BE2C (cell line): ENCODE measurements at regions not wholly inside any gene's neighbourhood (a gene's known extent, or its start where the extent isn't known, plus 50 kb on each side); places are given as distances from the start of the nearest gene placed in this dataset.

Experiments used
- DNase-seq: peaks from one replicate; pipeline ENCODE4 v3.0.0-alpha.2; 2020
- H3K27me3 ChIP-seq: fragments of 250-450 bp; sonication (Bioruptor Pico); 2 replicates; pipeline ENCODE4 v1.5.1; 2020; ENCODE audit warnings: mild to moderate bottlenecking
- H3K36me3 ChIP-seq: fragments of 250-450 bp; sonication (Bioruptor Pico); 2 replicates; pipeline ENCODE4 v1.5.1; 2020; ENCODE audit warnings: mild to moderate bottlenecking
- H3K4me1 ChIP-seq: fragments of 250-450 bp; sonication (Bioruptor Pico); 2 replicates; pipeline ENCODE4 v1.5.1; 2020
- H3K4me3 ChIP-seq: 2 replicates; pipeline ENCODE4 v1.5.1; 2011; ENCODE audit warnings: low read depth, low read length
- H3K9me3 ChIP-seq: fragments of 250-450 bp; sonication (Bioruptor Pico); 2 replicates; pipeline ENCODE4 v1.5.1; 2020
- TF ChIP-seq, protein P1 (sequence below): IDR thresholded peaks from 2 replicates; pipeline ENCODE4 v1.5.1; 2012; ENCODE audit warnings: mild to moderate bottlenecking, low read depth, low read length

- Histone ChIP-seq H3K27me3 (no peaks in the 10 kb centered on the region), H3K4me1 (no peaks in the 10 kb centered on the region), H3K36me3 (no peaks in the 10 kb centered on the region), H3K4me3 (no peak overlapping the region), H3K9me3 (no peaks in the 10 kb centered on the region)
- TF ChIP-seq, protein P1, sequence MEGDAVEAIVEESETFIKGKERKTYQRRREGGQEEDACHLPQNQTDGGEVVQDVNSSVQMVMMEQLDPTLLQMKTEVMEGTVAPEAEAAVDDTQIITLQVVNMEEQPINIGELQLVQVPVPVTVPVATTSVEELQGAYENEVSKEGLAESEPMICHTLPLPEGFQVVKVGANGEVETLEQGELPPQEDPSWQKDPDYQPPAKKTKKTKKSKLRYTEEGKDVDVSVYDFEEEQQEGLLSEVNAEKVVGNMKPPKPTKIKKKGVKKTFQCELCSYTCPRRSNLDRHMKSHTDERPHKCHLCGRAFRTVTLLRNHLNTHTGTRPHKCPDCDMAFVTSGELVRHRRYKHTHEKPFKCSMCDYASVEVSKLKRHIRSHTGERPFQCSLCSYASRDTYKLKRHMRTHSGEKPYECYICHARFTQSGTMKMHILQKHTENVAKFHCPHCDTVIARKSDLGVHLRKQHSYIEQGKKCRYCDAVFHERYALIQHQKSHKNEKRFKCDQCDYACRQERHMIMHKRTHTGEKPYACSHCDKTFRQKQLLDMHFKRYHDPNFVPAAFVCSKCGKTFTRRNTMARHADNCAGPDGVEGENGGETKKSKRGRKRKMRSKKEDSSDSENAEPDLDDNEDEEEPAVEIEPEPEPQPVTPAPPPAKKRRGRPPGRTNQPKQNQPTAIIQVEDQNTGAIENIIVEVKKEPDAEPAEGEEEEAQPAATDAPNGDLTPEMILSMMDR, result no peak
- DNase-seq, result no peak
These were observed 103.7 kb upstream of the IFNG-AS1 start for GRCh38 chr12:67885375-67886169.

- no peak for DNase-seq
- TF ChIP-seq, protein P1, result no peak
These were observed 102.2 kb upstream of the IFNG-AS1 start for GRCh38 chr12:67887065-67887464.

DNA sequence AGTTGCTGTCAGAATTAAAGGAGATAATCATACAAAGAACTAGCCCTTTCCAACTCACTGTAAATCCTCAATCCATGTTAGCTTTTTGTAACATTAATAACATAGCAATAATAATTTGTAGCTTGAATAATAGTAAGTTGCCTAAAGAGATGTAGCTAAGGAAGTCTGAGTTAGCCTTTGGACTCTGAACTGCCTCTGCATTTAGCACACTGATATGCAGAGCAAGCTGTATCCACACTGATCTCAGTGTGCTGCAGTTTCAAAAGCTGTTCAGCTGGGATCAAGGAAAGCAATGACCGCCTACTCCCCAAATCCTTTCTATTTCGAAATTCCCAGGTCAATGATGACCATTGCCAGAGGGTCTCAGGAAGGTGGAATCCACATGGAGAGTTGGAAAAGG is 99.3 kb upstream of the IFNG-AS1 start:
- TF ChIP-seq, protein P1, result no peak
- Histone ChIP-seq H3K4me3 (no peak overlapping the region), H3K9me3 (no peaks in the 10 kb centered on the region), H3K27me3 (no peaks in the 10 kb centered on the region), H3K36me3 (no peaks in the 10 kb centered on the region), H3K4me1 (no peaks in the 10 kb centered on the region)
- no peak for DNase-seq

More at GRCh38 chr12:67887065-67887464, 102.2 kb upstream of the IFNG-AS1 start:
- Histone ChIP-seq H3K4me3 (no peak overlapping the region), H3K36me3 (no peaks in the 10 kb centered on the region), H3K4me1 (no peaks in the 10 kb centered on the region), H3K9me3 (no peaks in the 10 kb centered on the region), H3K27me3 (no peaks in the 10 kb centered on the region)

GRCh38 chr12:67890726-67891258 is 98.5 kb upstream of the IFNG-AS1 start:
- H3K9me3 ChIP-seq, result no peaks in the 10 kb centered on the region
- no peaks in the 10 kb centered on the region for H3K4me1 ChIP-seq
- TF ChIP-seq, protein P1, result no peak
- H3K27me3 ChIP-seq, result no peaks in the 10 kb centered on the region
- no peak for DNase-seq
- no peak overlapping the region for H3K4me3 ChIP-seq
- H3K36me3 ChIP-seq, result no peaks in the 10 kb centered on the region

DNA sequence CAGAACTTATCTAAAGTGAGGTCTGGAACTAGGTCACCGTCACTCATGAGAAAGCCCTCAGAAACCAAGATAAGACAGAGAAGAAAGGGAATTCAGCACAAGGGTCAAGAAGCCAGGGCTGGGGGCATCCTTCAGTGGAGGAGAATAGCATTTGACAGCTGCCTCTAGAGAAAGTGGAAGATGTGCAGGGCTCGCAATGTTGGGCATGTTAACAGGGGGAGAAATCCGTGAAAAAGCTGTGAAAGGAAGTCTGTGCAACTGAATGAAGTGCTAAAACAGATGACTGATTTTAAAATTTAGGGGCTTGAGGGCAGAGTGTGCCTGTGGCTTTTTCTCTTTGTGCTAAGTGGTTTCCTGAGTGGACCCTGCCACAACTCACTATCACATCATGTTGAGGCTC is 97.7 kb upstream of the IFNG-AS1 start:
- Histone ChIP-seq H3K4me3 (no peak overlapping the region), H3K4me1 (no peaks in the 10 kb centered on the region), H3K9me3 (no peaks in the 10 kb centered on the region), H3K27me3 (no peaks in the 10 kb centered on the region), H3K36me3 (no peaks in the 10 kb centered on the region)
- TF ChIP-seq, protein P1, result no peak
- no peak for DNase-seq

- H3K36me3 ChIP-seq, result no peaks in the 10 kb centered on the region
- TF ChIP-seq, protein P1, result no peak
- H3K9me3 ChIP-seq, result no peaks in the 10 kb centered on the region
- no peak overlapping the region for H3K4me3 ChIP-seq
- H3K27me3 ChIP-seq, result no peaks in the 10 kb centered on the region
- no peak for DNase-seq
- H3K4me1 ChIP-seq, result no peaks in the 10 kb centered on the region
These were observed 96.8 kb upstream of the IFNG-AS1 start for GRCh38 chr12:67892259-67893021.
